NCI-H2107 treated with DMSO at 0.1 percent for 48 hours (cell line): ENCODE measurements at regions not wholly inside any gene's neighbourhood (a gene's known extent, or its start where the extent isn't known, plus 50 kb on each side); places are given as distances from the start of the nearest gene placed in this dataset.
A peak's percentile ranks its signal among the peaks of the same experiment; 100 is the strongest.

Experiments
- DNase-seq: peaks from one replicate; lab custom pipeline; 2025; ENCODE audit not compliant: unreplicated experiment; lab: John Stamatoyannopoulos, UW

GRCh38 chr13:67341406-67341805, 111.3 kb upstream of the PCDH9 start:
- no peak for DNase-seq

- DNase-seq, result no peak
Measured at GRCh38 chr13:67330149-67330548, 100.0 kb upstream of the PCDH9 start.

GRCh38 chr13:67328895-67329294, 98.8 kb upstream of the PCDH9 start:
- no peak for DNase-seq

GRCh38 chr13:67318860-67319259, 88.7 kb upstream of the PCDH9 start:
- DNase-seq, result no peak

- no peak for DNase-seq
Measured at GRCh38 chr13:67318398-67318797, 88.3 kb upstream of the PCDH9 start.

GRCh38 chr13:67314405-67314804, 84.3 kb upstream of the PCDH9 start:
- DNase-seq, result no peak

- no peak for DNase-seq
Measured at GRCh38 chr13:67308004-67308772, 78.1 kb upstream of the PCDH9 start.

- DNase-seq, result no peak
Measured at GRCh38 chr13:67306742-67307141, 76.6 kb upstream of the PCDH9 start.

GRCh38 chr13:67303661-67304333, 73.7 kb upstream of the PCDH9 start:
- no peak for DNase-seq

- DNase-seq, result no peak
Measured at GRCh38 chr13:67299751-67300150, 69.6 kb upstream of the PCDH9 start.

- no peak for DNase-seq
Measured at GRCh38 chr13:67299072-67299635, 69.0 kb upstream of the PCDH9 start.

GRCh38 chr13:67298297-67298696, 68.2 kb upstream of the PCDH9 start:
- no peak for DNase-seq

- DNase-seq, result no peak
Measured at GRCh38 chr13:67296511-67296910, 66.4 kb upstream of the PCDH9 start.

- no peak for DNase-seq
Measured at GRCh38 chr13:67292886-67293285, 62.8 kb upstream of the PCDH9 start.

GRCh38 chr13:67285611-67286010, 55.5 kb upstream of the PCDH9 start:
- DNase-seq, result peak; percentile 45

GRCh38 chr13:67283637-67284036, 53.5 kb upstream of the PCDH9 start:
- no peak for DNase-seq

- no peak for DNase-seq
Measured at GRCh38 chr13:67281466-67281865, 51.3 kb upstream of the PCDH9 start.
